ENCODE measurements at regions not wholly inside any gene's neighbourhood (a gene's known extent, or its start where the extent isn't known, plus 50 kb on each side); places are given as distances from the start of the nearest gene placed in this dataset.

DNA sequence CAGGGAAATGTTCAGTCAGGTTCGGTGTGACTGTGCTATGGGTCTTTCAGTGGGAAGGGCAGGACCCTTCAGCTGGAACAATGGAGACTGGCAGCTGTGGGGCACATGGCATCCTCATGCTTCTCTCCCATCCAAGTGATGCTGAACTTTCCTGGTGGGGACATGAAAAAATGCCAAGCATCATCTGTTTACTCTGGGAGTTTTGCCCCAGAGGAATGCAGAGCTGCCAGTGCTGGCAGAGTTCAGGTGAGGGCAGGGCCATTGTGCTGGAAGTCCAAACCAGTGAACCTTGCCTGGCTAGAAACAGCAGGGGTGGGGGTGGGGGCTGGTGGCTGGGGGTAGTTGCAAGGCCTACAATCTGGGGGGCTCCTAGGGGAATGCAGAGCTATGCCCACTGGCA, 1320.6 kb downstream of the PCDH9 start:
- ChIA-PET POLR2A (no interaction called here), CTCF (no interaction called here)
- TF ChIP-seq CTCF (IDR thresholded peaks at IDR 0.05; ENCODE audit: control extremely low read depth, extremely low read depth, low read depth, missing control alignments): no peak
- DNase-seq (ENCODE audit: extremely low spot score): no peak

DNA sequence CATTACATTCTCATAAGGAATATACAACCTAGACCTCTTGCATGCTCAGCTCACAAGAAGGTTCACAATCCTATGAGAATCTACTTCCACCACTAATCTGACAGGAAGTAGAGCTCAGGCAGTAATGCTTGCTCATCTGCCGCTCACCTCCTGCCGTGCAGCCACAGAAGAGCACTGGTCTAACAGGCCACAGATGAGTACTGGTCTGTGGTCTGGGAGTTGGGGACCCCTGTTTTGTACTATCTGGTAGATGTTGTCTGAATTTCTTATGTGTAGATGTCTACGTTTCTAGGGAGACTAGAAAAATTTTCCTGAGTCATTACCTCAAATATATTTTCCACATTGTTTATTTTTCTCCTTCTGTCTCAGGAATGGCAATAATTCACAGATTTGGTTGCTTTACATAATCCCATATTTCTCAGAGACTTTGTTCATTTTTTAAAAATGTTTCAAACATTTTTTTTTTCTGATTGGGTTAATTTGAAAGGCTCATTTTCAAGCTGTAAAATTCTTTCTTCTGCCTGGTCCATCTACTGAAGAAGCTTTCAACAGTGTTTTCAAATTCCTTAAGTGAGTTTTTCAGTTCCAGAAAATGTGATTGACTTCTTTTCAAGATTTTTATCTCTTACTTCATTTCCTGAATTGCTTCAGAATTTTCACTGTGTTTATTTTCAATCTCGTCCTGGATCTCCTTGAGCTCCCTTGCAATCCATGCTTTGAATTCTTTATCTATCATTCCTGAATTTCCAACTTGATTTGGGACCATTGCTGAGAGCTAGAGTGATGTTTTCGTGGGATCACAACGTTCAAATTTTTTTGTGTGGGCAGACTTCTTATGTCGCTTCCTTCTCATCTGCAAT, 1322.2 kb downstream of the PCDH9 start:
- no peak for DNase-seq (ENCODE audit: extremely low spot score)
- TF ChIP-seq CTCF (IDR thresholded peaks at IDR 0.05; ENCODE audit: control extremely low read depth, extremely low read depth, low read depth, missing control alignments): no peak
- POLR2A ChIA-PET: no interaction called here
- CTCF ChIA-PET: no interaction called here

DNA sequence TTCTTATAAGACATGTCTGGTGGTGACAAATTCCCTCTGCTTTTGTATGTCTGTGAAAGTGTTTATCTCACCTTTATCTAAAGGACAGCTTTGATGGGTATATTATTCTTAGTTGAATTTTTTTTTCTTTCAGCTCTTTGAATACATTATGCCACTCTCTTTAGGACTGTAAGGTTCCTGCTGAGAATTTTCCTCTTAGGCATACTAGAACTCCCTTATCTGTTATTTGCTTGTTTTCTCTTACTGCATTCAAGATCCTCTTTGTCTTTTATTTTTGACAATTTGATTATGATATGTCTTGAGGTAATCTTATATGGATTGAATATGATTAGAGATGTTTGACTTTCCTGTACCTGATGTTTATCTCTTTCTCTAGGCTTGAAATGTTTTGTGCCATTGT, 1328.4 kb downstream of the PCDH9 start:
- TF ChIP-seq CTCF (IDR thresholded peaks at IDR 0.05; ENCODE audit: control extremely low read depth, extremely low read depth, low read depth, missing control alignments): no peak
- no peak for DNase-seq (ENCODE audit: extremely low spot score)
- ChIA-PET CTCF (no interaction called here), POLR2A (no interaction called here)

- no peak for DNase-seq (ENCODE audit: extremely low spot score)
- TF ChIP-seq CTCF (IDR thresholded peaks at IDR 0.05; ENCODE audit: control extremely low read depth, extremely low read depth, low read depth, missing control alignments): no peak
- CTCF ChIA-PET: no interaction called here
- POLR2A ChIA-PET: no interaction called here
These were observed 1336.1 kb downstream of the PCDH9 start for GRCh38 chr13:65894049-65894448.

DNA sequence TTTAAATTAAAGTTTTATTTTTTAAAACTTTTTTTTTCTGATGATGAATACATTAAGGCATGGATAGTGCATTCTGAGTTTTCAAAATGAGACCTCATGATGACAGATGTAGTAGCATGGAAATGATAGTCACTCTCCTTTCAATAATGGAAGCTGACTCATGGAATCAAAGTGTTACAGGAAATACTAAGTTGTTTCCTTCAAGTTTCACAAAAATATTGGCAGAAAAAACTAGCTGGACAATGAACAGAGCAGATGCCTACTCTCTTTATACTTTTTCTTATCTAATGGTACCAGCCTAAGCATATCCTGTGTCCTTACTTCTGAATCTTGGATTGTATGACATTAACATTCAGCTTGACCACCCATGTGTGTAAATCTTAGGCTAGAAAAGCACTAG, 1337.3 kb downstream of the PCDH9 start:
- TF ChIP-seq CTCF (IDR thresholded peaks at IDR 0.05; ENCODE audit: control extremely low read depth, extremely low read depth, low read depth, missing control alignments): no peak
- no peak for DNase-seq (ENCODE audit: extremely low spot score)
- ChIA-PET POLR2A (no interaction called here), CTCF (interaction anchor here (1.4 kb wide), 1 partner anchor 10 kb away, joined by 5 read pairs; no protein-coding TSS in a partner anchor)

DNA sequence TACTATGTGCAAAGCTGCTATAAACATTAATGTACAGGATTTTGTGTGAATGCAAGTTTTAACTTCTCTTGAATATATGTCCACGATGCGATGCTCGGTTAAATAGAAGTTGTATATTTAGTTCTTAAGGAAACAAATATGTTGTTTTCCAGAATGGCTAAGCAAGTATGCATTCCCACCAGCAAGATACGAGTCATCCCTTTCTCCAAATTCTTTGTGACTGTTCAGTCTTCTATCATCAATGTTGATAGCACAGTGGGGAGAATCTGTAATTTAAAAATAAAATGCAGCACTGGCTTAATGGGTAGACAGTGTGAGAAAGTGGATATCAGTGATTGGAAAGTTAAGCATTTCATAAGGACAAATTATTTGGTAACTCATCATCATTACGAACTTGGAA, 1340.8 kb downstream of the PCDH9 start:
- ChIA-PET CTCF (no interaction called here), POLR2A (no interaction called here)
- TF ChIP-seq CTCF (IDR thresholded peaks at IDR 0.05; ENCODE audit: control extremely low read depth, extremely low read depth, low read depth, missing control alignments): no peak
- DNase-seq (ENCODE audit: extremely low spot score): no peak
